Heart left ventricle (tissue), 16 donors: ENCODE measurements at regions not wholly inside any gene's neighbourhood (a gene's known extent, or its start where the extent isn't known, plus 50 kb on each side); places are given as distances from the start of the nearest gene placed in this dataset.

ENCODE experiments used
- ATAC-seq, 4 donors: fragments of 200-7000 bp; cut with Tn5 transposase; one replicate each; pipeline ENCODE4 v1.9.1; 2020 to 2022; ENCODE audit warnings: moderate library complexity in 4 of 4, mild to moderate bottlenecking in 3 of 4, moderate number of reproducible peaks in 1 of 4
- DNase-seq, 5 donors: peaks; one replicate each; pipeline ENCODE4 v3.0.0-alpha.2; 2020
- H3K27ac ChIP-seq, 12 donors: fragments of 200-600 bp; sonication (generic) in 4 of 12; one replicate each; pipeline versions ENCODE4 v1.5.0 to v1.8.0; 2016 to 2022; ENCODE audit warnings: mild to moderate bottlenecking in 2 of 12
- H3K27me3 ChIP-seq, 9 donors: fragments of 200-600 bp; sonication (generic) in 2 of 9; one replicate each; pipeline versions ENCODE4 v1.5.1 to v1.8.0; 2016 to 2022; ENCODE audit warnings: mild to moderate bottlenecking in 3 of 9
- H3K36me3 ChIP-seq, 9 donors: fragments of 200-600 bp; sonication (generic) in 2 of 9; one replicate each; pipeline versions ENCODE4 v1.5.0 to v1.8.0; 2018 to 2022; ENCODE audit warnings: mild to moderate bottlenecking in 2 of 9
- H3K4me1 ChIP-seq, 12 donors: fragments of 200-600 bp; sonication (generic) in 4 of 12; one replicate each; pipeline versions ENCODE4 v1.5.0 to v1.8.0; 2016 to 2022; ENCODE audit warnings: mild to moderate bottlenecking in 3 of 12
- H3K4me3 ChIP-seq, 12 donors: fragments of 200-600 bp; sonication (generic) in 4 of 12; one replicate each; pipeline versions ENCODE4 v1.5.0 to v1.8.0; 2017 to 2022; ENCODE audit warnings: mild to moderate bottlenecking in 9 of 12, moderate library complexity in 4 of 12
- H3K9me3 ChIP-seq, 12 donors: fragments of 200-600 bp; sonication (generic) in 4 of 12; one replicate each; pipeline versions ENCODE4 v1.5.0 to v1.8.0; 2016 to 2022; ENCODE audit warnings: mild to moderate bottlenecking in 1 of 12
- CTCF ChIP-seq, 12 donors: fragments of 200-600 bp; sonication (generic) in 4 of 12; IDR thresholded peaks; one replicate each; pipeline versions ENCODE4 v1.5.0 to v1.8.0; 2018 to 2022; ENCODE audit warnings: antibody characterized with exemption in 12 of 12, mild to moderate bottlenecking in 5 of 12
- POLR2A ChIP-seq, 2 donors: fragments of 450-650 bp; IDR thresholded peaks; one replicate each; pipeline ENCODE4 v1.6.1; 2017; ENCODE audit warnings: antibody characterized with exemption in 2 of 2, mild to moderate bottlenecking in 2 of 2, moderate library complexity in 2 of 2
- WGBS, 4 donors: extraction: QIAGEN DNeasy Blood & Tissue Kit in 2 of 4; methylation state at CpG; one replicate each; pipeline versions ENCODE4 v1.1.5 to v1.1.7; 2013 to 2018; 5-methylcytosine and 5-hydroxymethylcytosine counted together
- intact Hi-C, 10 donors: fragments of 100-400 bp; cut with DNase I; formaldehyde crosslinking; loops; one replicate each; pipeline versions ENCODE4 v1.11.1 to v1.14.2; 2022
- donor health status: ischemic (EF 13 %, LVEDD 7.1; RV severe dilation, severe dysfunction).
- donor health status: healthy with polysubstance abuse.
- donor health status: DM: no; HTN: yes; CAD: no.
- donor health status: DM: no; HTN: no; CAD: no.
- donor health status: ischemic (EF 25% LVEDD 6.9; RV normal size, moderate dysfunction).
- donor health status: ischemic (EF 25% LVEDD 5.7; RV mildly dilated, moderate dysfunction).
- donor health status: healthy.
- donor health status: DM: yes; HTN: yes; CAD: no.
- donor health status: ischemic (EF 35%, LVEDD 5.7; RV mildly dilated, moderate dysfunction).
- donor health status: nonischemic (EF 11% LVEDD 7.7; RV severe dilation, severe dysfunction).
- donor health status: DM: yes; HTN: yes; CAD: no.
- donor health status: PGD.
- donor health status: ischemic (EF 29% LVEDD 5.4; RV normal size, mild dysfunction).
- donor health status: nonischemic (EF 23%, LVEDD 6.1; RV moderate dilation, normal function).

- Histone ChIP-seq H3K4me3 (no peak overlapping the region), H3K4me1 (no peaks in the 10 kb centered on the region), H3K36me3 (no peaks in the 10 kb centered on the region), H3K9me3 (no peaks in the 10 kb centered on the region), H3K27ac (no peak overlapping the region), H3K27me3 (no peaks in the 10 kb centered on the region)
- TF ChIP-seq CTCF (IDR thresholded peaks at IDR 0.05) = no peak
- no peak for TF ChIP-seq POLR2A (IDR thresholded peaks at IDR 0.05)
- no peak for DNase-seq
- WGBS, 4 donors = 21 to 38% (median 27%) methylated on average over 1 of the region's 1 CpG
- ATAC-seq = no peak
- intact Hi-C loops = loop anchor here in 1 of 10 donors (10.0 kb wide), 1 partner anchor 57 kb away; no protein-coding TSS in a partner anchor
Measured at GRCh38 chr18:72391951-72392350, 152.2 kb downstream of the CBLN2 start.

GRCh38 chr18:72391427-72391826, 152.7 kb downstream of the CBLN2 start:
- TF ChIP-seq POLR2A (IDR thresholded peaks at IDR 0.05) (no peak), CTCF (IDR thresholded peaks at IDR 0.05) (no peak)
- H3K36me3 ChIP-seq = no peaks in the 10 kb centered on the region
- 78 to 92% (median 88%) methylated on average over 4 of the region's 4 CpGs for WGBS, 4 donors
- intact Hi-C loops = loop anchor here in 1 of 10 donors (10.0 kb wide), 1 partner anchor 57 kb away; no protein-coding TSS in a partner anchor
- H3K4me1 ChIP-seq = no peaks in the 10 kb centered on the region
- no peak overlapping the region for H3K27ac ChIP-seq
- H3K27me3 ChIP-seq = no peaks in the 10 kb centered on the region
- DNase-seq (no peak), ATAC-seq (no peak)
- no peak overlapping the region for H3K4me3 ChIP-seq
- no peaks in the 10 kb centered on the region for H3K9me3 ChIP-seq

GRCh38 chr18:72378016-72378415, 166.1 kb downstream of the CBLN2 start:
- Histone ChIP-seq H3K27ac (no peak overlapping the region), H3K4me1 (no peaks in the 10 kb centered on the region), H3K9me3 (no peaks in the 10 kb centered on the region), H3K27me3 (no peaks in the 10 kb centered on the region), H3K4me3 (no peak overlapping the region), H3K36me3 (no peaks in the 10 kb centered on the region)
- DNase-seq (no peak), ATAC-seq (no peak)
- no peak for TF ChIP-seq CTCF (IDR thresholded peaks at IDR 0.05)
- TF ChIP-seq POLR2A (IDR thresholded peaks at IDR 0.05) = no peak
- intact Hi-C loops = no loop called here
- WGBS, 4 donors = 44 to 56% (median 47%) methylated on average over 4 of the region's 4 CpGs

GRCh38 chr18:72376256-72376655, 167.9 kb downstream of the CBLN2 start:
- Histone ChIP-seq H3K36me3 (no peaks in the 10 kb centered on the region), H3K9me3 (no peaks in the 10 kb centered on the region), H3K27ac (no peak overlapping the region), H3K4me1 (no peaks in the 10 kb centered on the region), H3K27me3 (no peaks in the 10 kb centered on the region), H3K4me3 (no peak overlapping the region)
- ATAC-seq (no peak), DNase-seq (no peak)
- intact Hi-C loops = no loop called here
- TF ChIP-seq POLR2A (IDR thresholded peaks at IDR 0.05) (no peak), CTCF (IDR thresholded peaks at IDR 0.05) (no peak)
- 56 to 66% (median 58%) methylated on average over 4 of the region's 4 CpGs for WGBS, 4 donors
